CD4-positive, alpha-beta T cell treated with Interferon alpha-2 for 1 hour (primary cell): ENCODE measurements at regions not wholly inside any gene's neighbourhood (a gene's known extent, or its start where the extent isn't known, plus 50 kb on each side); places are given as distances from the start of the nearest gene placed in this dataset.

Source experiments
- DNase-seq, 2 donors: peaks; one replicate each; pipeline ENCODE4 v3.0.0-alpha.2; 2020 to 2022

GRCh38 chr10:83037653-83038052 lies 1101.7 kb upstream of the GHITM start:
- no peak for DNase-seq

GRCh38 chr10:83038631-83039030 lies 1100.7 kb upstream of the GHITM start:
- no peak for DNase-seq

- DNase-seq = no peak
Measured at GRCh38 chr10:83045731-83046130, 1093.6 kb upstream of the GHITM start.

- DNase-seq = no peak
Measured at GRCh38 chr10:83050815-83051214, 1088.5 kb upstream of the GHITM start.

GRCh38 chr10:83062871-83063270 lies 1076.4 kb upstream of the GHITM start:
- DNase-seq = no peak

- DNase-seq = no peak
Measured at GRCh38 chr10:83073472-83073871, 1065.8 kb upstream of the GHITM start.

GRCh38 chr10:83075016-83075814 lies 1064.1 kb upstream of the GHITM start:
- no peak for DNase-seq

GRCh38 chr10:83075815-83076355 lies 1063.4 kb upstream of the GHITM start:
- DNase-seq = no peak

- DNase-seq = no peak
Measured at GRCh38 chr10:83076443-83076842, 1062.9 kb upstream of the GHITM start.

- no peak for DNase-seq
Measured at GRCh38 chr10:83078160-83078559, 1061.1 kb upstream of the GHITM start.

GRCh38 chr10:83078645-83079044 lies 1060.7 kb upstream of the GHITM start:
- DNase-seq = no peak

- no peak for DNase-seq
Measured at GRCh38 chr10:83083831-83084230, 1055.5 kb upstream of the GHITM start.

- no peak for DNase-seq
Measured at GRCh38 chr10:83089335-83089734, 1050.0 kb upstream of the GHITM start.

GRCh38 chr10:83104616-83105015 lies 1034.7 kb upstream of the GHITM start:
- DNase-seq = no peak

- DNase-seq = no peak
Measured at GRCh38 chr10:83108565-83109333, 1030.6 kb upstream of the GHITM start.

GRCh38 chr10:83119346-83119745 lies 1020.0 kb upstream of the GHITM start:
- no peak for DNase-seq

- DNase-seq = no peak
Measured at GRCh38 chr10:83122336-83122735, 1017.0 kb upstream of the GHITM start.

- no peak for DNase-seq
Measured at GRCh38 chr10:83127942-83128575, 1011.2 kb upstream of the GHITM start.

- no peak for DNase-seq
Measured at GRCh38 chr10:83140811-83141210, 998.5 kb upstream of the GHITM start.

- DNase-seq = no peak
Measured at GRCh38 chr10:83142074-83142563, 997.2 kb upstream of the GHITM start.

GRCh38 chr10:83144461-83144860 lies 994.8 kb upstream of the GHITM start:
- no peak for DNase-seq

- DNase-seq = no peak
Measured at GRCh38 chr10:83153714-83154113, 985.6 kb upstream of the GHITM start.

GRCh38 chr10:83164156-83164555 lies 975.2 kb upstream of the GHITM start:
- DNase-seq = no peak
